ENCODE measurements at regions not wholly inside any gene's neighbourhood (a gene's known extent, or its start where the extent isn't known, plus 50 kb on each side); places are given as distances from the start of the nearest gene placed in this dataset.

GRCh38 chr17:78291944-78292910 lies 60.8 kb downstream of the TMEM235 start:
- no peak for DNase-seq
- TF ChIP-seq, protein P1, sequence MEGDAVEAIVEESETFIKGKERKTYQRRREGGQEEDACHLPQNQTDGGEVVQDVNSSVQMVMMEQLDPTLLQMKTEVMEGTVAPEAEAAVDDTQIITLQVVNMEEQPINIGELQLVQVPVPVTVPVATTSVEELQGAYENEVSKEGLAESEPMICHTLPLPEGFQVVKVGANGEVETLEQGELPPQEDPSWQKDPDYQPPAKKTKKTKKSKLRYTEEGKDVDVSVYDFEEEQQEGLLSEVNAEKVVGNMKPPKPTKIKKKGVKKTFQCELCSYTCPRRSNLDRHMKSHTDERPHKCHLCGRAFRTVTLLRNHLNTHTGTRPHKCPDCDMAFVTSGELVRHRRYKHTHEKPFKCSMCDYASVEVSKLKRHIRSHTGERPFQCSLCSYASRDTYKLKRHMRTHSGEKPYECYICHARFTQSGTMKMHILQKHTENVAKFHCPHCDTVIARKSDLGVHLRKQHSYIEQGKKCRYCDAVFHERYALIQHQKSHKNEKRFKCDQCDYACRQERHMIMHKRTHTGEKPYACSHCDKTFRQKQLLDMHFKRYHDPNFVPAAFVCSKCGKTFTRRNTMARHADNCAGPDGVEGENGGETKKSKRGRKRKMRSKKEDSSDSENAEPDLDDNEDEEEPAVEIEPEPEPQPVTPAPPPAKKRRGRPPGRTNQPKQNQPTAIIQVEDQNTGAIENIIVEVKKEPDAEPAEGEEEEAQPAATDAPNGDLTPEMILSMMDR (IDR thresholded peaks at IDR 0.05; ENCODE audit: unreplicated experiment), result no peak
- intact Hi-C loops (cut with micrococcal nuclease; ENCODE audit: unreplicated experiment), result loop anchor here (2.0 kb wide), 1 partner anchor 69 kb away; the partner anchor contains the start of gene SOCS3
- Mint-ChIP-seq H3K4me3 (ENCODE audit: low read depth, unreplicated experiment) (no peak overlapping the region), H3K36me3 (ENCODE audit: insufficient read depth, unreplicated experiment) (peaks cover 4% of the 10 kb centered on the region), H3K9me3 (ENCODE audit: low read depth, unreplicated experiment) (no peaks in the 10 kb centered on the region), H3K4me1 (ENCODE audit: low read depth, unreplicated experiment) (no peaks in the 10 kb centered on the region), H3K27ac (ENCODE audit: unreplicated experiment) (no peak overlapping the region), H3K27me3 (ENCODE audit: unreplicated experiment) (no peaks in the 10 kb centered on the region)
- CTCF ChIA-PET, result interaction anchor here (0.7 kb wide), 1 partner anchor 68 kb away, joined by 7 read pairs; the partner anchor contains the start of gene SOCS3
- no TSS peak for BruUV-seq (replicated peaks)

DNA sequence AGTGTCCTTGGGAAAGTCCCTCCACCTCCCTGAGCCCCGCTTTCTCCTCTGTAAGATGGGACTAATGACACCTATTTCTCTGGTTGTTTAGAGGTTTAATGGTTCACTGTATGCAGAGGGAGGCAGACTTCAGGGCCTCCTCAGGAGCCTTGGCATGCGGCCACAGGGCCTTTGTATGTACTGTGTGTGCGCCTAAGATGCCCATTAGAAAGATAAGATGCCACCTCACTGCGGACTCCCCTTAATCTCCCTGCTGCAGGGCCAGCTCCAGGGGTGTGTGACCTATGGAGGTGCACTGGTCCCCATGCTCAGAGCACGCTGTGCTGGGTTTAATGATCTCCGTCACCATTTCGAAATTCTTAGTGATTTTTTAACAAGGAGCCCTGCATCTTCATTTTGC lies 59.3 kb downstream of the TMEM235 start:
- H3K4me3 Mint-ChIP-seq (ENCODE audit: low read depth, unreplicated experiment), result no peak overlapping the region
- H3K27ac Mint-ChIP-seq (ENCODE audit: unreplicated experiment), result no peak overlapping the region
- no peak for DNase-seq
- BruUV-seq (replicated peaks), result no TSS peak
- TF ChIP-seq, protein P1 (IDR thresholded peaks at IDR 0.05; ENCODE audit: unreplicated experiment), result no peak
- intact Hi-C loops (cut with micrococcal nuclease; ENCODE audit: unreplicated experiment), result loop anchor here (2.0 kb wide), 1 partner anchor 70 kb away; the partner anchor contains the start of gene SOCS3
- CTCF ChIA-PET, result interaction anchor here (0.8 kb wide), 1 partner anchor 70 kb away, joined by 3 read pairs; no protein-coding TSS in a partner anchor
- H3K9me3 Mint-ChIP-seq (ENCODE audit: low read depth, unreplicated experiment), result no peaks in the 10 kb centered on the region
- H3K27me3 Mint-ChIP-seq (ENCODE audit: unreplicated experiment), result no peaks in the 10 kb centered on the region
- H3K36me3 Mint-ChIP-seq (ENCODE audit: insufficient read depth, unreplicated experiment), result peaks cover 4% of the 10 kb centered on the region
- no peaks in the 10 kb centered on the region for H3K4me1 Mint-ChIP-seq (ENCODE audit: low read depth, unreplicated experiment)
